Stimulated activated CD4-positive, alpha-beta T cell treated with anti-CD3 and anti-CD28 coated beads, Interleukin-15, amount 100 ng/mL, for 48 hours (primary cell): ENCODE measurements at regions not wholly inside any gene's neighbourhood (a gene's known extent, or its start where the extent isn't known, plus 50 kb on each side); places are given as distances from the start of the nearest gene placed in this dataset.

Source experiments
- DNase-seq, 2 donors: peaks; one replicate each; pipeline ENCODE4 v3.0.0-alpha.2; 2020; ENCODE audit warnings: low read depth in 2 of 2

GRCh38 chr4:37073226-37073840 lies 171.2 kb upstream of the NWD2 start:
- no peak for DNase-seq

GRCh38 chr4:37082912-37083311 lies 161.6 kb upstream of the NWD2 start:
- DNase-seq, result no peak

- no peak for DNase-seq
Observed at GRCh38 chr4:37095925-37096324, 148.6 kb upstream of the NWD2 start.

- DNase-seq, result no peak
Observed at GRCh38 chr4:37101182-37101581, 143.4 kb upstream of the NWD2 start.

GRCh38 chr4:37101686-37102085 lies 142.9 kb upstream of the NWD2 start:
- no peak for DNase-seq

- DNase-seq, result no peak
Observed at GRCh38 chr4:37109756-37110155, 134.8 kb upstream of the NWD2 start.

GRCh38 chr4:37124800-37125199 lies 119.7 kb upstream of the NWD2 start:
- no peak for DNase-seq

GRCh38 chr4:37126051-37126450 lies 118.5 kb upstream of the NWD2 start:
- DNase-seq, result no peak

GRCh38 chr4:37130465-37130864 lies 114.1 kb upstream of the NWD2 start:
- DNase-seq, result no peak

- no peak for DNase-seq
Observed at GRCh38 chr4:37132351-37132974, 112.1 kb upstream of the NWD2 start.

GRCh38 chr4:37132975-37133360 lies 111.6 kb upstream of the NWD2 start:
- DNase-seq, result no peak

- DNase-seq, result no peak
Observed at GRCh38 chr4:37138019-37138653, 106.4 kb upstream of the NWD2 start.

GRCh38 chr4:37138789-37139188 lies 105.8 kb upstream of the NWD2 start:
- DNase-seq, result no peak

- DNase-seq, result no peak
Observed at GRCh38 chr4:37139987-37140386, 104.6 kb upstream of the NWD2 start.

- no peak for DNase-seq
Observed at GRCh38 chr4:37146260-37146659, 98.3 kb upstream of the NWD2 start.

- DNase-seq, result no peak
Observed at GRCh38 chr4:37157476-37158167, 86.9 kb upstream of the NWD2 start.

- no peak for DNase-seq
Observed at GRCh38 chr4:37160653-37161052, 83.9 kb upstream of the NWD2 start.

GRCh38 chr4:37165844-37166243 lies 78.7 kb upstream of the NWD2 start:
- no peak for DNase-seq

- no peak for DNase-seq
Observed at GRCh38 chr4:37169956-37170355, 74.6 kb upstream of the NWD2 start.

GRCh38 chr4:37188100-37188499 lies 56.4 kb upstream of the NWD2 start:
- DNase-seq, result peak in 1 of 2 donors; percentile 0
